Natural killer cell (primary cell): ENCODE measurements at regions not wholly inside any gene's neighbourhood (a gene's known extent, or its start where the extent isn't known, plus 50 kb on each side); places are given as distances from the start of the nearest gene placed in this dataset.

Experiments
- ATAC-seq, 3 donors: fragments of 150-1000 bp in 2 of 3; fragments of 200-7000 bp in 1 of 3; cut with Tn5 transposase; 1 replicate in 1 of 3; 2 replicates in 2 of 3; pipeline ENCODE4 v1.10.0; 2021; ENCODE audit warnings: mild to moderate bottlenecking in 2 of 3, moderate library complexity in 2 of 3
- DNase-seq, 2 donors: peaks; one replicate each; pipeline versions ENCODE4 v3.0.0 to v3.0.0-alpha.2; 2013 to 2021; ENCODE audit warnings: mixed read lengths in 1 of 2
- H3K27ac ChIP-seq: one replicate; pipeline ENCODE4 v1.5.1; 2013; ENCODE audit warnings: mild to moderate bottlenecking, low read length
- H3K27me3 ChIP-seq: one replicate; pipeline ENCODE4 v1.6.1; 2013; ENCODE audit warnings: low read length; ENCODE audit not compliant: control insufficient read depth, insufficient read depth
- H3K36me3 ChIP-seq: one replicate; pipeline ENCODE4 v1.6.1; 2013; ENCODE audit warnings: low read length; ENCODE audit not compliant: control insufficient read depth, insufficient read depth
- H3K4me1 ChIP-seq: one replicate; pipeline ENCODE4 v1.6.1; 2013; ENCODE audit warnings: low read length; ENCODE audit not compliant: control insufficient read depth, insufficient read depth
- H3K4me3 ChIP-seq: one replicate; pipeline ENCODE4 v1.5.1; 2013; ENCODE audit warnings: low read length
- H3K9me3 ChIP-seq: one replicate; pipeline ENCODE4 v1.6.1; 2013; ENCODE audit warnings: low read length; ENCODE audit not compliant: control insufficient read depth, insufficient read depth
- H3K27ac Mint-ChIP-seq, 2 donors: one replicate each; pipeline ENCODE4 v1.8.0; 2022; ENCODE audit warnings: mild to moderate bottlenecking in 2 of 2, mixed read lengths in 2 of 2, moderate library complexity in 1 of 2
- H3K27me3 Mint-ChIP-seq, 2 donors: one replicate each; pipeline ENCODE4 v1.8.0; 2022; ENCODE audit warnings: low read depth in 2 of 2, mixed read lengths in 2 of 2
- H3K36me3 Mint-ChIP-seq: one replicate; pipeline ENCODE4 v1.8.0; 2022; ENCODE audit warnings: mixed read lengths
- H3K4me1 Mint-ChIP-seq, 2 donors: one replicate each; pipeline ENCODE4 v1.8.0; 2022; ENCODE audit warnings: mixed read lengths in 2 of 2
- H3K4me3 Mint-ChIP-seq: one replicate; pipeline ENCODE4 v1.8.0; 2022; ENCODE audit warnings: mild to moderate bottlenecking, moderate library complexity, mixed read lengths
- H3K9me3 Mint-ChIP-seq, 2 donors: one replicate each; pipeline ENCODE4 v1.8.0; 2022; ENCODE audit warnings: mixed read lengths in 2 of 2
- WGBS: methylation state at CpG from one replicate; pipeline ENCODE4 v1.1.7; 2013; ENCODE audit warnings: missing lambda C conversion rate; ENCODE audit not compliant: insufficient coverage; 5-methylcytosine and 5-hydroxymethylcytosine counted together
- intact Hi-C: fragments of 100-400 bp; cut with micrococcal nuclease; formaldehyde crosslinking; loops from one replicate; pipeline ENCODE4 v1.14.2; 2022
- TF ChIP-seq, protein P1 (sequence below): fragments of 200-600 bp; IDR thresholded peaks from one replicate; pipeline ENCODE4 v1.8.0; 2022; ENCODE audit warnings: antibody characterized with exemption

GRCh38 chr11:29959488-29959887 lies 57.3 kb downstream of the KCNA4 start:
- Mint-ChIP-seq H3K27me3 (no peaks in the 10 kb centered on the region), H3K4me1 (no peaks in the 10 kb centered on the region), H3K9me3 (peaks cover 4 to 9% of the 10 kb centered on the region in 2 donors), H3K27ac (no peak overlapping the region), H3K36me3 (no peaks in the 10 kb centered on the region), H3K4me3 (no peak overlapping the region)
- intact Hi-C loops = no loop called here
- Histone ChIP-seq H3K4me1 (no peaks in the 10 kb centered on the region), H3K36me3 (no peaks in the 10 kb centered on the region), H3K27ac (no peak overlapping the region), H3K9me3 (no peaks in the 10 kb centered on the region), H3K4me3 (no peak overlapping the region), H3K27me3 (no peaks in the 10 kb centered on the region)
- TF ChIP-seq, protein P1, sequence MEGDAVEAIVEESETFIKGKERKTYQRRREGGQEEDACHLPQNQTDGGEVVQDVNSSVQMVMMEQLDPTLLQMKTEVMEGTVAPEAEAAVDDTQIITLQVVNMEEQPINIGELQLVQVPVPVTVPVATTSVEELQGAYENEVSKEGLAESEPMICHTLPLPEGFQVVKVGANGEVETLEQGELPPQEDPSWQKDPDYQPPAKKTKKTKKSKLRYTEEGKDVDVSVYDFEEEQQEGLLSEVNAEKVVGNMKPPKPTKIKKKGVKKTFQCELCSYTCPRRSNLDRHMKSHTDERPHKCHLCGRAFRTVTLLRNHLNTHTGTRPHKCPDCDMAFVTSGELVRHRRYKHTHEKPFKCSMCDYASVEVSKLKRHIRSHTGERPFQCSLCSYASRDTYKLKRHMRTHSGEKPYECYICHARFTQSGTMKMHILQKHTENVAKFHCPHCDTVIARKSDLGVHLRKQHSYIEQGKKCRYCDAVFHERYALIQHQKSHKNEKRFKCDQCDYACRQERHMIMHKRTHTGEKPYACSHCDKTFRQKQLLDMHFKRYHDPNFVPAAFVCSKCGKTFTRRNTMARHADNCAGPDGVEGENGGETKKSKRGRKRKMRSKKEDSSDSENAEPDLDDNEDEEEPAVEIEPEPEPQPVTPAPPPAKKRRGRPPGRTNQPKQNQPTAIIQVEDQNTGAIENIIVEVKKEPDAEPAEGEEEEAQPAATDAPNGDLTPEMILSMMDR = no peak
- no peak for ATAC-seq
- 38% methylated on average over 1 of the region's 1 CpG for WGBS
- DNase-seq = no peak

GRCh38 chr11:29957431-29957830 lies 59.4 kb downstream of the KCNA4 start:
- peaks cover 6 to 9% of the 10 kb centered on the region in 2 donors for H3K9me3 Mint-ChIP-seq
- no peaks in the 10 kb centered on the region for H3K9me3 ChIP-seq
- TF ChIP-seq, protein P1 = no peak
- no peak overlapping the region for H3K4me3 ChIP-seq
- H3K36me3 ChIP-seq = no peaks in the 10 kb centered on the region
- intact Hi-C loops = no loop called here
- 21% methylated on average over 4 of the region's 4 CpGs for WGBS
- no peak overlapping the region for H3K4me3 Mint-ChIP-seq
- no peaks in the 10 kb centered on the region for H3K27me3 Mint-ChIP-seq
- ATAC-seq (no peak), DNase-seq (no peak)
- H3K4me1 Mint-ChIP-seq = no peaks in the 10 kb centered on the region
- no peak overlapping the region for H3K27ac Mint-ChIP-seq
- no peak overlapping the region for H3K27ac ChIP-seq
- H3K36me3 Mint-ChIP-seq = no peaks in the 10 kb centered on the region
- no peaks in the 10 kb centered on the region for H3K27me3 ChIP-seq
- no peaks in the 10 kb centered on the region for H3K4me1 ChIP-seq

DNA sequence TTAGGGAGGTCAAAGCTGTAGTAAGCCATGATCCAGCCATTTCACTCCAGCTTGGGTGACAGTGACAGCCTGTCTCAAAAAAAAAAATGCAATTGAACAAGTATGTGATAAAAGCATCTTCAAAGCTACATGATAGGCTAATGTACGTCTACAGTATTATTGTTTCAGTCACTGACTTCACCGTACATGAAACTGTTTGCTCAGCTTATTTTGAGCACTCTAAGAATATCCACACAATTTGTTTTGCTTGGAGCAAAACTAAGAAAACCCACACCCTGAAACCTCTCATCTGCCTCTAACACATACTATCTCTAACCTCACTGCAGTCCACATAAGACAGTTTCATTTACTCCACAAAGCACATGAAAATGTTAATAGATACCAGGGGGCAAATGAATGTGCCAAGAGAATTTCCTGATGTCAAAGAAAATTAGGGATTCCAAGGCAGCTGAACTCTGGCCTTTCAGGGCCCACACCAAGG lies 60.7 kb downstream of the KCNA4 start:
- TF ChIP-seq, protein P1 = no peak
- no peaks in the 10 kb centered on the region for H3K4me1 ChIP-seq
- WGBS = 90% methylated on average over 2 of the region's 2 CpGs
- no peak for DNase-seq
- H3K9me3 ChIP-seq = no peaks in the 10 kb centered on the region
- no peak for ATAC-seq
- Mint-ChIP-seq H3K4me1 (no peaks in the 10 kb centered on the region), H3K27ac (no peak overlapping the region), H3K27me3 (no peaks in the 10 kb centered on the region), H3K9me3 (peaks cover 6 to 9% of the 10 kb centered on the region in 2 donors), H3K36me3 (no peaks in the 10 kb centered on the region), H3K4me3 (no peak overlapping the region)
- H3K27ac ChIP-seq = no peak overlapping the region
- no peak overlapping the region for H3K4me3 ChIP-seq
- no peaks in the 10 kb centered on the region for H3K36me3 ChIP-seq
- no peaks in the 10 kb centered on the region for H3K27me3 ChIP-seq
- intact Hi-C loops = no loop called here

- Mint-ChIP-seq H3K9me3 (peaks cover 7 to 17% of the 10 kb centered on the region in 2 donors), H3K27ac (no peak overlapping the region), H3K4me3 (no peak overlapping the region), H3K27me3 (no peaks in the 10 kb centered on the region), H3K4me1 (no peaks in the 10 kb centered on the region), H3K36me3 (peaks cover 5% of the 10 kb centered on the region)
- TF ChIP-seq, protein P1 = no peak
- intact Hi-C loops = no loop called here
- no peak for ATAC-seq
- H3K36me3 ChIP-seq = no peaks in the 10 kb centered on the region
- DNase-seq = no peak
- H3K9me3 ChIP-seq = no peaks in the 10 kb centered on the region
- no peaks in the 10 kb centered on the region for H3K4me1 ChIP-seq
- no peak overlapping the region for H3K4me3 ChIP-seq
- H3K27me3 ChIP-seq = no peaks in the 10 kb centered on the region
- H3K27ac ChIP-seq = no peak overlapping the region
Measured at GRCh38 chr11:29943347-29943746, 73.5 kb downstream of the KCNA4 start.
